ENCODE measurements at regions not wholly inside any gene's neighbourhood (a gene's known extent, or its start where the extent isn't known, plus 50 kb on each side); places are given as distances from the start of the nearest gene placed in this dataset.

DNA sequence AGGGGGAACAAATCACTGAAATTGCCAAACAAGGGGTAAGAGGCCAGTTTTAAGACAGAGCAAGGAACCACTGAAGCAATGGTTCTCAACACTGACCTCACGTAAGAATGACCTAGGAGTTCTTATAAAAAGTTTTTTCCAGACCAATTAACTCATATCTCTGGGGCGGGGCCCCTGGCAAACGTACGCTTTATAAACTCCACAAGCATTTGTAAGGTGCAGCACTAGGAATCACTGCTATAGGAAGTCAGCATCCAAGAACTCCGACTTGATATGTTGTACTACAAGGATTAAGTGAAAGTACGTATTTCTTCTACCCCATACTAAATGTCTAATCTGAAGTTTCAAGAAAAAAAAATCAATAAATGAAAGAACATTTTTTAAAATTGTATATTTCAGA is 269.9 kb downstream of the RCHY1 start:
- Histone ChIP-seq H2BK15ac (ENCODE audit: low read depth, low read length) (no peak overlapping the region), H3K18ac (ENCODE audit: insufficient read length, low read depth, low read length) (no peak overlapping the region), H3K79me1 (ENCODE audit: insufficient read depth, low read depth, low read length, poor library complexity, severe bottlenecking) (no peaks in the 10 kb centered on the region), H3T11ph (ENCODE audit: low read length) (no peak overlapping the region), H2AFZ (ENCODE audit: low read length) (no peak overlapping the region), H3K23me2 (ENCODE audit: insufficient read length, low read depth, low read length, poor library complexity, severe bottlenecking) (no peaks in the 10 kb centered on the region), H3K4me2 (ENCODE audit: insufficient read depth, insufficient read length, low read length) (no peak overlapping the region), H2BK5ac (ENCODE audit: insufficient read length, low read length) (no peak overlapping the region), H3K9ac (ENCODE audit: extremely low read depth, insufficient read length, low read length) (no peak overlapping the region), H3K9me3 (ENCODE audit: control insufficient read depth, low read depth, low read length) (no peaks in the 10 kb centered on the region), H3K4me1 (ENCODE audit: insufficient read depth, low read length) (no peaks in the 10 kb centered on the region), H3K4ac (ENCODE audit: low read depth, low read length) (no peak overlapping the region), H4K20me1 (ENCODE audit: control insufficient read depth, insufficient read depth, insufficient read length) (no peaks in the 10 kb centered on the region), H3K14ac (ENCODE audit: insufficient read depth, low read length) (no peak overlapping the region), H4K91ac (ENCODE audit: insufficient read length, low read depth, low read length) (no peak overlapping the region), H3K27ac (ENCODE audit: insufficient read length, low read depth, low read length) (no peak overlapping the region), H2AK5ac (ENCODE audit: insufficient read length, low read length) (no peak overlapping the region), H3K23ac (ENCODE audit: insufficient read length, low read depth, low read length) (no peak overlapping the region), H4K8ac (replicated peaks; ENCODE audit: insufficient read length, low read depth, low read length) (no peak overlapping the region), H2BK120ac (ENCODE audit: low read depth, low read length, poor library complexity, severe bottlenecking) (no peak overlapping the region), H4K5ac (ENCODE audit: insufficient read length, low read depth, low read length) (no peak overlapping the region), H3K56ac (ENCODE audit: insufficient read length, low read depth, low read length) (no peak overlapping the region), H2BK12ac (ENCODE audit: insufficient read length, low read depth, low read length) (no peak overlapping the region), H3K27me3 (ENCODE audit: insufficient read depth, low read length) (no peaks in the 10 kb centered on the region), H2BK20ac (ENCODE audit: low read depth, low read length, poor library complexity, severe bottlenecking) (no peak overlapping the region), H3K79me2 (ENCODE audit: insufficient read depth, low read length) (no peaks in the 10 kb centered on the region)
- Mint-ChIP-seq H3K4me1 (peaks cover 0 to 2% of the 10 kb centered on the region in 2 experiments; a peak in 2 of 4 replicates), H3K36me3 (ENCODE audit: insufficient read depth in 1 of 3, low read depth in 3 of 3) (peaks cover 0 to under 1% (median 0%) of the 10 kb centered on the region in 3 experiments; a peak in 2 of 7 replicates), H3K27me3 (ENCODE audit: low read depth) (no peaks in the 10 kb centered on the region), H3K27ac (no peak overlapping the region), H3K4me3 (no peak overlapping the region), H3K9me3 (peaks cover 1 to 5% of the 10 kb centered on the region in 2 experiments; a peak in 3 of 5 replicates)
- TF ChIP-seq, protein P1, sequence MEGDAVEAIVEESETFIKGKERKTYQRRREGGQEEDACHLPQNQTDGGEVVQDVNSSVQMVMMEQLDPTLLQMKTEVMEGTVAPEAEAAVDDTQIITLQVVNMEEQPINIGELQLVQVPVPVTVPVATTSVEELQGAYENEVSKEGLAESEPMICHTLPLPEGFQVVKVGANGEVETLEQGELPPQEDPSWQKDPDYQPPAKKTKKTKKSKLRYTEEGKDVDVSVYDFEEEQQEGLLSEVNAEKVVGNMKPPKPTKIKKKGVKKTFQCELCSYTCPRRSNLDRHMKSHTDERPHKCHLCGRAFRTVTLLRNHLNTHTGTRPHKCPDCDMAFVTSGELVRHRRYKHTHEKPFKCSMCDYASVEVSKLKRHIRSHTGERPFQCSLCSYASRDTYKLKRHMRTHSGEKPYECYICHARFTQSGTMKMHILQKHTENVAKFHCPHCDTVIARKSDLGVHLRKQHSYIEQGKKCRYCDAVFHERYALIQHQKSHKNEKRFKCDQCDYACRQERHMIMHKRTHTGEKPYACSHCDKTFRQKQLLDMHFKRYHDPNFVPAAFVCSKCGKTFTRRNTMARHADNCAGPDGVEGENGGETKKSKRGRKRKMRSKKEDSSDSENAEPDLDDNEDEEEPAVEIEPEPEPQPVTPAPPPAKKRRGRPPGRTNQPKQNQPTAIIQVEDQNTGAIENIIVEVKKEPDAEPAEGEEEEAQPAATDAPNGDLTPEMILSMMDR (conservative IDR thresholded peaks at IDR 0.05) = no peak
- DNase-seq = no peak
- WGBS (ENCODE audit: extremely low coverage, insufficient read length, low lambda C conversion rate) = no CpG with 5 or more reads among the region's 6 CpGs

Measured in H9 (cell line).